GM21723 (cell line): ENCODE measurements at regions not wholly inside any gene's neighbourhood (a gene's known extent, or its start where the extent isn't known, plus 50 kb on each side); places are given as distances from the start of the nearest gene placed in this dataset.

ENCODE experiments used
- ATAC-seq: cut with Tn5 transposase; IDR thresholded peaks from one replicate; pipeline ENCODE4 v1.9.1; 2021; ENCODE audit warnings: mild to moderate bottlenecking, moderate library complexity; ENCODE audit not compliant: unreplicated experiment

DNA sequence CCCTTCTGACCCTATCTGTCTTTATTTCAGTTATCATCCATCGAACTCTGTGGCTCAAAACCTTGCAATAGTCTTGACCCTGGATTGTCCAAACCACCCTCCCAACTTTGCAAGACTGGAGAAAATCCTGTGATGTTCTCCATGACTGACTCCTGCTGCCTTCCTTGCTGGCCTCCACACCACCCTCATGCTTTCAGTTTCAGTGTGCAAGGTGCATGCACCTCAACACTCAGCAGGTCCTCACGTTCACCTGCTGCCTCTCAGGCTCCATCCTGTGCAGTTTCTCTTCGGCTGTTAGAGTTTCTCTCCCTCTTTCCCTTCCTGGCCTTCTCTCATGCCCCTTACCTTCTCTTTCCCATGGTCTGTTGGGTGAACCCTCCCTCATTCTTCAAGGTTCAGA lies 59.4 kb upstream of the ASIC2 start:
- no peak for ATAC-seq

GRCh38 chr17:33356266-33356665 lies 63.2 kb upstream of the ASIC2 start:
- ATAC-seq = no peak

- no peak for ATAC-seq
Observed at GRCh38 chr17:33363475-33363874, 70.4 kb upstream of the ASIC2 start.

DNA sequence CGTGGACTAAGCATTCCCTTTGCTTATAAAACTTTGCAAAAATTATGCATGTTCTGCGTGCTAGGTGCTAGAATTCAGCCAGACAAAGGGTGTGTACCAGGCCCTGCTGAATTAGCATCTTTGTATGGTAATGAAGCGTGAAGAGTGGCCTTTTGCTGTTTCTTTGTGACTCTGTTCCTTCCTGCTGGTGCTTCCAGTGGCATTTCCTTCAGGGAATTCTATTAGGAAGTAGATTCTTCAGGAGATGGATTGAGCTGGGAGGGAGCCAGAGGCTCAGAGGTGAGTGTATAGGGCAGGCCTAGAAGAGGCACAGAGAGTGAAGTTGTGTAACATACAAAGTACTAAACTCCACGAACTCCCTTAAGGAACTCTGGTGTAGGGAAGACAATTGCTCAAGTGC lies 73.9 kb upstream of the ASIC2 start:
- no peak for ATAC-seq

GRCh38 chr17:33369149-33369548 lies 76.1 kb upstream of the ASIC2 start:
- no peak for ATAC-seq

DNA sequence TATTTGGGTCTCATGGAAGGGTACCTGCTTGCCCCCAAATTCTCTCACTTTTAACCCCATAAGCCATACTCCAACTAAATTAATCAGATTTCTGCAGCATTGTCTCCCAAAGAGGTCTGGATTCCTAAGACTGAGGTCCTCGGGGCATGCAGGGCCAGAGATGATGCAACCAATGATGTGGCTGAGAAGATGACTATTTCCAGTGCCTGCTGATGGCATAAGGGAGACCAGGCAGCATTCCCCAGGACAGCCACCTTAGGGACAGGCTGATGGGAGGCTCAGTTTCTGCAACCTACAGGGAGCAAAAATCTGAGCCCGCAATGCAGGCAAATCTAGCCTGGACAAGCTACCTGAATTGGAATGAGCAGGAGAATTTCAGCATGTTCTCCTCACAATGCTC lies 76.8 kb upstream of the ASIC2 start:
- no peak for ATAC-seq

DNA sequence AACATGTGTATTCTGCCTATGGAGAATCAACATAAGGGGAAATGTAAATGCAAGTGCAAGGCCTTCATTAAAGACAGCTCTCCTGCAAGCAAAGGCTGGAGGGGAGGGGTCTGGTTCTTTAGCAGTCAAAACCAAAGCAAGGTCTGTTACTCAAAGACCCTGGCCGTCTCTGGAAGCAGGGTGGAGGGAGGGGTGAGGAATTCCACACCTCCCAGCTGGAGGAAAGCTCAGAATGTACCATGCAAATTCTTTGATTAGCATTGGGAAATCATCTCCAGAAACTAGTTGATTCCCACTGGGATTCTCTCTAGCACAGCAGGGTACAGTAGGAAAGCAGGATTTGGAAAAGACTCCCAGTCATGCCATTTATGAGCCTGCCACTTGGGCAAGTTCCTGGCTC lies 77.3 kb upstream of the ASIC2 start:
- ATAC-seq = no peak

- ATAC-seq = no peak
Observed at GRCh38 chr17:33371377-33371776, 78.3 kb upstream of the ASIC2 start.

DNA sequence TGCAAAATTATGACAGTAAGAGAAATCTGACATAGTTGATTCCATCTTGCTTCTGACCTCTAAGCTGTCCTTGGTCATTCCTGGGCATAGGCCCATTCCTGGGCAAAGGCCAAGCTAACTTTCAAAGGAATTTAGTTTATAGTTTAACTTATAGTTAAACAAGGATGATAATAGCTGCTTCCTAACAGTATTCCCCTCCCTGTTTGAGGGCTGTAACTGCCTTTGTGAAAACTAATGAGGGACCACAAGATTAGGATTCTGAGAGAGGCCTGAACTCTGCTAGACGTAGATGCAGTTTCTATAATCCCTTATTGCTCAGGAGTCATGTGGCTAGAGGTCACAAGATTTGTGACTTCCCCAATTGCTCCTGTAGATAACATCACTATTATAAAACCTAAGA lies 80.2 kb upstream of the ASIC2 start:
- no peak for ATAC-seq

- ATAC-seq = no peak
Observed at GRCh38 chr17:33375103-33375502, 82.0 kb upstream of the ASIC2 start.

DNA sequence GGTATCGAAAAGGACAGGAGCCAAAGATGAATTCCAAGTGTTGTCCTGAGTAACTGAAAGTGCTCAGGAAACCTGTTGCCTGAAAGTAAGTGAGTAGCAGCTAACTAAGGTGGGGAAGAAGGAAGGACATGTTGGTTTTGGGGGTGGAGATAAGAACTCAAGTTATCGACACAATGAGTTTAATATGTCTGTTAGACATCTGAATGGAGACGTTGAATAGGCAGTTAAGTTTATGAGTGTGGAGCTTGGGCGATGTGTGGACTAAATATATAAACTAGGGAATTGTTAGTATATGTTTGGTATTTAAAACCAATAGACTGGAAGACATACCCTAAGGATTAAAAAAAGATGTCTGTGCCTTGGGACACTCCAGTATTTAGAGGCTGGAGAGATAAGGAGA lies 82.7 kb upstream of the ASIC2 start:
- ATAC-seq = no peak

- ATAC-seq = no peak
Observed at GRCh38 chr17:33377837-33378595, 84.9 kb upstream of the ASIC2 start.

DNA sequence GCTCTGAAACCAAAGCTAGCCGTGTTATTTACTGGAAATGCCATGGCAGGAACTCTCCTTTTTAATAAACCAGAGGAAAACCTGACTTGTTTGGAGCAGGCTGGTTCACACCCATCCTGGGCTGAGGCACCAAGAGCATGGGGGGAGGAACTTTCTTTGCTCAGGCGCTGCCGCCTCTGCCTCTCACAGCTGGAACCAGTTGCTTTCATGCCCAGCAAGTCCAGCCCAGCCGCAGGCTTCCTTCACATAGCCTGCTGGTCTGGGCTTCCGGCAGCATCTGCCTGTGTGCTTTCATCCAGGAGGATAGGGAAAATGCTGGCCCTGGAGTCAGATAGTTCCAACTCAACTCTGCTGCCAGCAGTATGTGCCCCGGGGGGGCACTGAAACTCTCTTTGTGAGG lies 88.1 kb upstream of the ASIC2 start:
- no peak for ATAC-seq

GRCh38 chr17:33383488-33384023 lies 90.5 kb upstream of the ASIC2 start:
- no peak for ATAC-seq

- ATAC-seq = no peak
Observed at GRCh38 chr17:33385133-33385532, 92.0 kb upstream of the ASIC2 start.

DNA sequence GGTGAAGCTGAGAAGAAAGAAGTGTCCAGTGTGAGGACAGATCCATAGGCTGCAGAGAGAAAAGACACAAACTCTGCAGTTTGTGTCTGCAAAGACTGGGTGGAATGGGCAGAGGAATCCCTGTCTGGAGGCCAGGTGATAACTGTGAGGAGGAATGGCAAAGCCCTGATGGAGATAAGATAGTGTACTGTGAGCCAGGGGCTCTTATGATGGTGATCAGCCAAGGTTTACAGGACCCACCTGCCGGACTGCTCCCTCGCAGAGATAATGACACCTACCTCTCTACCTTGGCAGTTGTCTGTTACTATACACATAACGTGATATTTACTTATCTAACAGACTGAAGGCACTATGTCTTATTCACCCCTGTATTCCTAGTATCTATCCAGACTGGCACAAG lies 92.6 kb upstream of the ASIC2 start:
- no peak for ATAC-seq

DNA sequence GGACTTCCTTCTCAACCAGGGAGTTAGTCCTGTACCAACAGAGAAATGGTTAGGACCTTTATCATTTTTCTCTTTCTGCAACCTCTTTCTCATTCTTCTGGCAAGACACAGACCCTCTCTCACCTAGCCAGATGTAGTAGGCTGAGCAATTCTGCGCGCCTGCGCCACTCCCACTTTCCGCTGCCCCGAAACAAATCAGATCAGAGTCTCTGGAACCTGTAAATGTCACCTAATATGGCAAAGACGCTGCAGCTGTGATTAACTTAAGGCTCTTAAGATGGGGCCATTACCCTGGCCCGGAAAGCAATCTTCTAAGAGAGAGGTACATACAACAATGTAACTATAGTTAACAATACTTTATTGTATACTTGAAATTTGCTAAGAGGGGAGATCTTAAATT lies 94.3 kb upstream of the ASIC2 start:
- no peak for ATAC-seq

GRCh38 chr17:33389504-33390135 lies 96.5 kb upstream of the ASIC2 start:
- ATAC-seq = no peak

GRCh38 chr17:33390479-33391176 lies 97.5 kb upstream of the ASIC2 start:
- no peak for ATAC-seq

DNA sequence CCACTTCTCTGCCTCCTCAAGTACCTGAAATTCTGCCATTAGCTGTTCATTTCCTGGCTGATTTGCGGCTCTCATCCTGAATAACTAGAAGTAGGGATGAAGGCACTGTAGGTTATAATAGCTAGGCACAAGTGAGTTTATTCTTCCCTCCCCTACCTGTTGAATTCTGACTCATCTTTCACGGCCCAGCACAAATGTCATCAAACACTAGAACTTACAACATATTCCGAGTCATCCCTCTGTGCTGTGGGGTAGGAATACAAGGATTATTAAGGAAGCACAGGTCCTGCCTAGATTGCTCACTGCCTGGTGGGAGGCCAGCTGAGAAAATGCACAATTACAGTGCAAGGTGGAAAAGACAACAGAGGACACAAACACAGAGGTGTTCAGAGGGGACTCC lies 103.7 kb upstream of the ASIC2 start:
- ATAC-seq = no peak

- no peak for ATAC-seq
Observed at GRCh38 chr17:33398386-33398785, 105.3 kb upstream of the ASIC2 start.

- no peak for ATAC-seq
Observed at GRCh38 chr17:33401249-33401648, 108.2 kb upstream of the ASIC2 start.
